ENCODE measurements at regions not wholly inside any gene's neighbourhood (a gene's known extent, or its start where the extent isn't known, plus 50 kb on each side); places are given as distances from the start of the nearest gene placed in this dataset.

DNA sequence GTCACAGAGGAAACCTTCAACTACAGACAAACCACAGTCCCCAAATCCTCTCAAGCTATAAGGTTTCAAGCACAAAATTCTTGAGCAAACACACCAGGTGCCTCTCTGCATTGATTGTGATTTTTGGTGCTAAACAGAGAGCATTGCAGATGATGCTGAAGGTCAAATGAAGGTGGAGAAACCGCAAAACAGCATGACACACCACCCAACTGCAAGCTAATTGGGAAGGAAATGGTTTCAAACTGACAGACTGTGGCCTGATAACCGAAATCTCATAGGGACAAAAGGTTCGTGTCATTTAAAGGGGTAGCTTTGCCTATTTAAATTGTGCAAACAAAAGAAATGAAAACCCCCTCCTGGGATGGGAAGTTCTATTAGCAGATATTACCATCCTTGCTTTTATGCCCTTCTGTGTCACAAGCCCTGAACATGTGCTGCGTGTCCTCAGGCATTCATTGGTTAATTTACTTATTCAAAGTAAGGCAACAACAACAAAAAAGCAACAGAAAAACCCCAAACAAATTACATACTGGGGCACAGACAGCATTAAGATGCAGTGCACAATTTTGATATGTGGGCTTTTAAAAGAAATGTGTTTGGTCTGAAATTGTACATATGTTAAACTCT lies 154.9 kb downstream of the AQP4 start:
- Histone ChIP-seq H3K4me1 (ENCODE audit: insufficient read depth, insufficient read length) (no peaks in the 10 kb centered on the region), H3K4me3 (ENCODE audit: insufficient read length, low read depth) (no peak overlapping the region), H3K9me3 (ENCODE audit: insufficient read depth, low read length) (no peaks in the 10 kb centered on the region), H3K36me3 (ENCODE audit: insufficient read depth, insufficient read length, low read length) (no peaks in the 10 kb centered on the region), H3K27me3 (ENCODE audit: insufficient read depth, insufficient read length) (no peaks in the 10 kb centered on the region), H3K9ac (ENCODE audit: insufficient read length, low read depth) (no peak overlapping the region)
- no peak for DNase-seq (ENCODE audit: low read depth, low spot score)
- TF ChIP-seq SUZ12 (IDR thresholded peaks at IDR 0.05; ENCODE audit: extremely low read depth, insufficient read depth, insufficient read length) (no peak), YY1 (IDR thresholded peaks at IDR 0.05; ENCODE audit: insufficient read depth, insufficient read length) (no peak), ZNF274 (IDR thresholded peaks at IDR 0.05; ENCODE audit: low read depth, low read length) (no peak)

DNA sequence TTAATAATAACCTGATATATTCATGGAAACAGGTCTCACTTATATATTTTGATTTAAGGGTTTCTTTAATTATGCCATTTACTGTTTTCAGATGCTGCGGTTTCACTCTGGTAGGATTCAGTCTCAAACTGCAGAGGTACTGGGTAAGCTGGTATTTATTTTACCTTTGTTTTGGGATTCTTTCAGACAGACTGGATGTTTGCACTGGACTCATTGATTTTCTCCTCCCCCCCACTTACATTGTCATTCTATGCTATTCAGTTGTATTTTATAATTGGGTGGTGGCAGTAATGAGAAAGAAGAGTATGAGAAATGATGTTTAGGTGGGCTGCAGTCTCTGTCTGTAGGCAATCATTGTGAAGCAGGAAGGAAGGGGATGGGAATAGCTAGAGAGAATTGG lies 155.6 kb downstream of the AQP4 start:
- H3K36me3 ChIP-seq (ENCODE audit: insufficient read depth, insufficient read length, low read length), result no peaks in the 10 kb centered on the region
- no peaks in the 10 kb centered on the region for H3K4me1 ChIP-seq (ENCODE audit: insufficient read depth, insufficient read length)
- H3K4me3 ChIP-seq (ENCODE audit: insufficient read length, low read depth), result no peak overlapping the region
- TF ChIP-seq ZNF274 (IDR thresholded peaks at IDR 0.05; ENCODE audit: low read depth, low read length), result no peak
- no peak for TF ChIP-seq SUZ12 (IDR thresholded peaks at IDR 0.05; ENCODE audit: extremely low read depth, insufficient read depth, insufficient read length)
- no peak for TF ChIP-seq YY1 (IDR thresholded peaks at IDR 0.05; ENCODE audit: insufficient read depth, insufficient read length)
- no peak overlapping the region for H3K9ac ChIP-seq (ENCODE audit: insufficient read length, low read depth)
- DNase-seq (ENCODE audit: low read depth, low spot score), result no peak
- no peaks in the 10 kb centered on the region for H3K9me3 ChIP-seq (ENCODE audit: insufficient read depth, low read length)
- no peaks in the 10 kb centered on the region for H3K27me3 ChIP-seq (ENCODE audit: insufficient read depth, insufficient read length)

GRCh38 chr18:26708806-26709716 lies 156.4 kb downstream of the AQP4 start:
- no peak for TF ChIP-seq SUZ12 (IDR thresholded peaks at IDR 0.05; ENCODE audit: extremely low read depth, insufficient read depth, insufficient read length)
- no peak for TF ChIP-seq ZNF274 (IDR thresholded peaks at IDR 0.05; ENCODE audit: low read depth, low read length)
- no peak for TF ChIP-seq YY1 (IDR thresholded peaks at IDR 0.05; ENCODE audit: insufficient read depth, insufficient read length)
- no peak for DNase-seq (ENCODE audit: low read depth, low spot score)
- H3K27me3 ChIP-seq (ENCODE audit: insufficient read depth, insufficient read length), result no peaks in the 10 kb centered on the region
- H3K4me1 ChIP-seq (ENCODE audit: insufficient read depth, insufficient read length), result no peaks in the 10 kb centered on the region
- H3K9me3 ChIP-seq (ENCODE audit: insufficient read depth, low read length), result no peaks in the 10 kb centered on the region
- no peak overlapping the region for H3K9ac ChIP-seq (ENCODE audit: insufficient read length, low read depth)
- no peak overlapping the region for H3K4me3 ChIP-seq (ENCODE audit: insufficient read length, low read depth)
- H3K36me3 ChIP-seq (ENCODE audit: insufficient read depth, insufficient read length, low read length), result no peaks in the 10 kb centered on the region

DNA sequence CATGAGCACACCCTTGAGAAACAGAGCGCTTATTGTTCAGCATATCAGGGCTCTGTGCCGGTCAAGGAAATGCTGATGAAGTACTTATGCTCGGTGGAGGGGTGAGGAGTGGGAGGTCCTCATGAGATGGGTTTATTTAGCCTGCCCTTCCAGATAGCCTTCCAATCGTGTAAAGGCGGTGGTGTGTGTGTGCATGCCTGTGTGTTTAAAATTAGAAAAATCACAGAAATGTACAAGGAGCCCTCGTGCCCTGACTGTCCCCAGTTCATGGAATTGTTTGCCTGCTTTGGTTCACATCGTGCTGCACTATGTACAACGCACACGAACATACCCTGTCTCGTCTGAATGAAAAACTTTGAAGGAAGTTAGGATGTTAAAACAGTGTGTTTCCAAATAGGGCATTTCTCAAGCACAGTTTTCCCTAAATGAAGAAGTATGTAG lies 158.6 kb downstream of the AQP4 start:
- Histone ChIP-seq H3K36me3 (ENCODE audit: insufficient read depth, insufficient read length, low read length) (no peaks in the 10 kb centered on the region), H3K4me3 (ENCODE audit: insufficient read length, low read depth) (no peak overlapping the region), H3K4me1 (ENCODE audit: insufficient read depth, insufficient read length) (no peaks in the 10 kb centered on the region), H3K27me3 (ENCODE audit: insufficient read depth, insufficient read length) (no peaks in the 10 kb centered on the region), H3K9me3 (ENCODE audit: insufficient read depth, low read length) (no peaks in the 10 kb centered on the region), H3K9ac (ENCODE audit: insufficient read length, low read depth) (no peak overlapping the region)
- TF ChIP-seq YY1 (IDR thresholded peaks at IDR 0.05; ENCODE audit: insufficient read depth, insufficient read length) (no peak), ZNF274 (IDR thresholded peaks at IDR 0.05; ENCODE audit: low read depth, low read length) (no peak), SUZ12 (IDR thresholded peaks at IDR 0.05; ENCODE audit: extremely low read depth, insufficient read depth, insufficient read length) (no peak)
- no peak for DNase-seq (ENCODE audit: low read depth, low spot score)

DNA sequence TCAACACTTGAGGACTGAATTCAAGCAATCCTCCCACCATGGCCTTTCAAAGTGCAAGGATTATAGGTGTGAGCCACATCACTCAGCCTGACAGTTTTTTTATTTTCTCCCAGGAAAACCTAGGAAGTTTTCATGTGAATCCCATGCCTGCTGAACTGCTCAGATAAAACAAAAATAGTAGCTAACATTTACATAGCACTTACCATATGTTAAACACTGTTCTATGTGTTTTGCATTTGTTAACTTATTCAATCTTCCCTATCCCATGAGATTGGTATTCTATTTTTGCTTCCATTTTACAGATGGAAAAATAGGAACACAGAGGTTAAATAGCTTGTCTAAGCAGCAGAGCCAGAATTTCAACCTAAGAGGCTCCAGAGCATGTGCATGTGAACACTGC lies 157.4 kb upstream of the KCTD1 start:
- DNase-seq (ENCODE audit: low read depth, low spot score), result no peak
- H3K4me1 ChIP-seq (ENCODE audit: insufficient read depth, insufficient read length), result no peaks in the 10 kb centered on the region
- H3K36me3 ChIP-seq (ENCODE audit: insufficient read depth, insufficient read length, low read length), result no peaks in the 10 kb centered on the region
- no peak overlapping the region for H3K4me3 ChIP-seq (ENCODE audit: insufficient read length, low read depth)
- no peak overlapping the region for H3K9ac ChIP-seq (ENCODE audit: insufficient read length, low read depth)
- no peaks in the 10 kb centered on the region for H3K9me3 ChIP-seq (ENCODE audit: insufficient read depth, low read length)
- no peak for TF ChIP-seq YY1 (IDR thresholded peaks at IDR 0.05; ENCODE audit: insufficient read depth, insufficient read length)
- no peak for TF ChIP-seq ZNF274 (IDR thresholded peaks at IDR 0.05; ENCODE audit: low read depth, low read length)
- TF ChIP-seq SUZ12 (IDR thresholded peaks at IDR 0.05; ENCODE audit: extremely low read depth, insufficient read depth, insufficient read length), result no peak
- H3K27me3 ChIP-seq (ENCODE audit: insufficient read depth, insufficient read length), result no peaks in the 10 kb centered on the region

- Histone ChIP-seq H3K4me3 (ENCODE audit: insufficient read length, low read depth) (no peak overlapping the region), H3K36me3 (ENCODE audit: insufficient read depth, insufficient read length, low read length) (no peaks in the 10 kb centered on the region), H3K9ac (ENCODE audit: insufficient read length, low read depth) (no peak overlapping the region), H3K9me3 (ENCODE audit: insufficient read depth, low read length) (no peaks in the 10 kb centered on the region), H3K27me3 (ENCODE audit: insufficient read depth, insufficient read length) (no peaks in the 10 kb centered on the region), H3K4me1 (ENCODE audit: insufficient read depth, insufficient read length) (no peaks in the 10 kb centered on the region)
- DNase-seq (ENCODE audit: low read depth, low spot score), result no peak
- TF ChIP-seq SUZ12 (IDR thresholded peaks at IDR 0.05; ENCODE audit: extremely low read depth, insufficient read depth, insufficient read length) (no peak), YY1 (IDR thresholded peaks at IDR 0.05; ENCODE audit: insufficient read depth, insufficient read length) (no peak), ZNF274 (IDR thresholded peaks at IDR 0.05; ENCODE audit: low read depth, low read length) (no peak)
Measured at GRCh38 chr18:26703170-26703930, 155.0 kb upstream of the KCTD1 start.

All from NT2/D1 (cell line).